Left lung (tissue), 4 donors: ENCODE measurements at regions not wholly inside any gene's neighbourhood (a gene's known extent, or its start where the extent isn't known, plus 50 kb on each side); places are given as distances from the start of the nearest gene placed in this dataset.

Experiments
- ATAC-seq: fragments of 200-7000 bp; cut with Tn5 transposase; one replicate; pipeline ENCODE4 v1.9.1; 2020; ENCODE audit warnings: moderate library complexity
- DNase-seq, 4 donors: peaks; one replicate each; pipeline ENCODE4 v3.0.0-alpha.2; 2013 to 2020
- H3K27ac ChIP-seq, 2 donors: fragments of 200-600 bp; sonication (generic) in 1 of 2; one replicate each; pipeline versions ENCODE4 v1.5.0 to v1.8.0; 2020 to 2021
- H3K27me3 ChIP-seq, 2 donors: fragments of 200-600 bp; sonication (generic) in 1 of 2; one replicate each; pipeline versions ENCODE4 v1.5.0 to v1.8.0; 2020 to 2021
- H3K36me3 ChIP-seq, 2 donors: fragments of 200-600 bp; sonication (generic) in 1 of 2; one replicate each; pipeline versions ENCODE4 v1.5.0 to v1.8.0; 2020 to 2021
- H3K4me1 ChIP-seq, 2 donors: fragments of 200-600 bp; one replicate each; pipeline ENCODE4 v1.8.0; 2021
- H3K4me3 ChIP-seq, 2 donors: fragments of 200-600 bp; sonication (generic) in 1 of 2; one replicate each; pipeline versions ENCODE4 v1.5.0 to v1.8.0; 2020 to 2021; ENCODE audit warnings: mild to moderate bottlenecking in 1 of 2
- H3K9me3 ChIP-seq, 2 donors: fragments of 200-600 bp; sonication (generic) in 1 of 2; one replicate each; pipeline versions ENCODE4 v1.5.0 to v1.8.0; 2020 to 2021
- intact Hi-C, 2 donors: fragments of 100-400 bp; cut with DNase I; formaldehyde crosslinking; loops; one replicate each; pipeline versions ENCODE4 v1.11.2 to v1.14.2; 2022
- TF ChIP-seq, protein P1 (sequence below), 2 donors: fragments of 200-600 bp; sonication (generic) in 1 of 2; IDR thresholded peaks; one replicate each; pipeline versions ENCODE4 v1.5.0 to v1.8.0; 2021; ENCODE audit warnings: antibody characterized with exemption in 2 of 2
- donor health status: DM: no; HTN: yes; CAD: no.
- donor health status: DM: no; HTN: no; CAD: no.

DNA sequence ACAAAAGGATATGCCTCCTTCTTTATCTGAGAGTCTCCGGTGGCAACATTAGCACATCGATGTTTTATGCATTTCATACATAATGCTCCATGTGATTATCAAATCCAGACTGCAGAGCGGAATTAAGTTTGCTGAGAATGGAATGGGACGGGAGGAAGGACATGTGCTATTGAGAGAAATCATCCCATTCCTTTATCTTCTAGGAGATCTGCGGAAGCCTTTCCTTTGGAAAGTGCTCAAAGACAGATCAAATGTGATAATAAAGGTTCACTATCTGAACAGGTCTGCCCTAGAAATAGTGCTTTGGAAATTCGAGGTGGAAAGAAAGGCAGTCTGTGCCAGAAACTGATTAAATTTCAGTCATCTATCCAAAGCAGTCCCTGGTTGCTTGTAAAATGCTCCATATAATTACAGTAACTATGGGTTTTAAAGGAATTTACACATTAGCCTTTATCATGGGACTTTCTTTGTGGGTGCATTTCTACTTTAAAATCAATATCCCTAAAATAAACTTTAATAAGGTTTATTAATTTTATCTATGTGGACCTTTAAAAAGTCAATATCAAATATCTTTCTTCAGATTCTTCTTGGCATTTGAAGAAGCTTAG is 473.5 kb upstream of the ADGRL2 start:
- Histone ChIP-seq H3K4me1 (no peaks in the 10 kb centered on the region), H3K27me3 (no peaks in the 10 kb centered on the region), H3K4me3 (no peak overlapping the region), H3K27ac (no peak overlapping the region), H3K36me3 (no peaks in the 10 kb centered on the region), H3K9me3 (no peaks in the 10 kb centered on the region)
- TF ChIP-seq, protein P1, sequence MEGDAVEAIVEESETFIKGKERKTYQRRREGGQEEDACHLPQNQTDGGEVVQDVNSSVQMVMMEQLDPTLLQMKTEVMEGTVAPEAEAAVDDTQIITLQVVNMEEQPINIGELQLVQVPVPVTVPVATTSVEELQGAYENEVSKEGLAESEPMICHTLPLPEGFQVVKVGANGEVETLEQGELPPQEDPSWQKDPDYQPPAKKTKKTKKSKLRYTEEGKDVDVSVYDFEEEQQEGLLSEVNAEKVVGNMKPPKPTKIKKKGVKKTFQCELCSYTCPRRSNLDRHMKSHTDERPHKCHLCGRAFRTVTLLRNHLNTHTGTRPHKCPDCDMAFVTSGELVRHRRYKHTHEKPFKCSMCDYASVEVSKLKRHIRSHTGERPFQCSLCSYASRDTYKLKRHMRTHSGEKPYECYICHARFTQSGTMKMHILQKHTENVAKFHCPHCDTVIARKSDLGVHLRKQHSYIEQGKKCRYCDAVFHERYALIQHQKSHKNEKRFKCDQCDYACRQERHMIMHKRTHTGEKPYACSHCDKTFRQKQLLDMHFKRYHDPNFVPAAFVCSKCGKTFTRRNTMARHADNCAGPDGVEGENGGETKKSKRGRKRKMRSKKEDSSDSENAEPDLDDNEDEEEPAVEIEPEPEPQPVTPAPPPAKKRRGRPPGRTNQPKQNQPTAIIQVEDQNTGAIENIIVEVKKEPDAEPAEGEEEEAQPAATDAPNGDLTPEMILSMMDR (IDR thresholded peaks at IDR 0.05): no peak
- DNase-seq (no peak), ATAC-seq (no peak)
- intact Hi-C loops: no loop called here

DNA sequence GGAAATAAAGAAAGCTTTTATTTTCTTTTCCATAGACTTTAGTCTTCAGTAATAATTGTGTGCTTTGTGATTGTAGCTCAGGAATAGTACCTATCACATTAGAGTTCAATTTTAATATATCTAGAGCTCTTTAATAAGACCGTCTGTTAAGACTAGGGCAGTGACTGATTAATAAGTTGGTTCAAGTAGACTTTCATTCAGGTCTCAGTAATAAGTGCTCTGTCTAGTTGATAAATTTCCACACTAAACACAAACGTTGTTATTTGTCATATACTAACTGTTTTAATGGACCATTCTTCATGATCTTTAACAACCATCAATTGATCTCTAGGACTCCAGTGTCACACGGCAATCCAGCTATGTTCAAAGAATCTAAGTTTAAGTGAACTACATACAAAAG is 474.5 kb upstream of the ADGRL2 start:
- no peak overlapping the region for H3K27ac ChIP-seq
- no peak overlapping the region for H3K4me3 ChIP-seq
- TF ChIP-seq, protein P1 (IDR thresholded peaks at IDR 0.05): no peak
- H3K27me3 ChIP-seq: no peaks in the 10 kb centered on the region
- H3K36me3 ChIP-seq: no peaks in the 10 kb centered on the region
- DNase-seq (no peak), ATAC-seq (no peak)
- no peaks in the 10 kb centered on the region for H3K4me1 ChIP-seq
- H3K9me3 ChIP-seq: no peaks in the 10 kb centered on the region
- intact Hi-C loops: no loop called here

DNA sequence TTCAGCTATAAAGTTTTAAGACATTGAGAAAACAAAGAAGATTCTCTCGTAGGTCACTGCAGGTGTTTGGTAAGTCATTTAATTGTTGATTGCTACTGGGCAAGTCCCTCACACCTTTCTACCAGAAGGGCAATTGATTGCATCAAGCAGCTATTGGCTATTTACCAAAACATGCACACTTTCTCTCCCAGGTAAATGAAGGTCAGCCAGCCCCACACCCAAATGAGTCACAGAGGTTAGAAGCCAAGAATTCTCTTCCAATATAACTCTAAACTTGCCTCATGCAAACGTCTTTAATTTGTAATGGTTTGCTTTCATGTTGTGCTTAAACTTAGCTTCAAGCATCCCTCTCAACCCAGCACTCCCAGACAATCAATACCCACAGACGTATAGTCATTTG is 475.3 kb upstream of the ADGRL2 start:
- intact Hi-C loops: no loop called here
- DNase-seq (no peak), ATAC-seq (no peak)
- Histone ChIP-seq H3K9me3 (no peaks in the 10 kb centered on the region), H3K27me3 (no peaks in the 10 kb centered on the region), H3K4me3 (no peak overlapping the region), H3K4me1 (no peaks in the 10 kb centered on the region), H3K36me3 (no peaks in the 10 kb centered on the region), H3K27ac (no peak overlapping the region)
- TF ChIP-seq, protein P1 (IDR thresholded peaks at IDR 0.05): no peak

- intact Hi-C loops: no loop called here
- no peaks in the 10 kb centered on the region for H3K9me3 ChIP-seq
- no peak for ATAC-seq
Observed at GRCh38 chr1:81323862-81324261, 476.9 kb upstream of the ADGRL2 start.

GRCh38 chr1:81317191-81317590 is 483.5 kb upstream of the ADGRL2 start:
- Histone ChIP-seq H3K27ac (no peak overlapping the region), H3K4me1 (no peaks in the 10 kb centered on the region)
- no peak for ATAC-seq

More at GRCh38 chr1:81323862-81324261, 476.9 kb upstream of the ADGRL2 start:
- DNase-seq: no peak
- TF ChIP-seq, protein P1 (IDR thresholded peaks at IDR 0.05): no peak
- Histone ChIP-seq H3K4me3 (no peak overlapping the region), H3K27me3 (no peaks in the 10 kb centered on the region), H3K27ac (no peak overlapping the region), H3K36me3 (no peaks in the 10 kb centered on the region), H3K4me1 (no peaks in the 10 kb centered on the region)

More at GRCh38 chr1:81317191-81317590, 483.5 kb upstream of the ADGRL2 start:
- TF ChIP-seq, protein P1 (IDR thresholded peaks at IDR 0.05): no peak
- H3K36me3 ChIP-seq: no peaks in the 10 kb centered on the region
- intact Hi-C loops: no loop called here
- H3K4me3 ChIP-seq: no peak overlapping the region
- H3K9me3 ChIP-seq: no peaks in the 10 kb centered on the region
- DNase-seq: no peak
- no peaks in the 10 kb centered on the region for H3K27me3 ChIP-seq
